HTR-8/SVneo (cell line): ENCODE measurements at regions not wholly inside any gene's neighbourhood (a gene's known extent, or its start where the extent isn't known, plus 50 kb on each side); places are given as distances from the start of the nearest gene placed in this dataset.

ENCODE experiments used
- DNase-seq: peaks from one replicate; pipeline ENCODE4 v3.0.0; 2011; ENCODE audit warnings: low spot score, mixed read lengths; ENCODE audit not compliant: insufficient read length
- FAIRE-seq: peaks from 2 replicates; lab custom pipeline; 2011; peaks lifted over from hg19 to GRCh38; lab: Jason Lieb, UNC

GRCh38 chr7:127447326-127447945 lies 54.9 kb upstream of the ZNF800 start:
- DNase-seq, result no peak
- FAIRE-seq, result no peak

GRCh38 chr7:127446842-127447241 lies 54.3 kb upstream of the ZNF800 start:
- DNase-seq (no peak), FAIRE-seq (no peak)
